Osteoblast (primary cell): ENCODE measurements at regions not wholly inside any gene's neighbourhood (a gene's known extent, or its start where the extent isn't known, plus 50 kb on each side); places are given as distances from the start of the nearest gene placed in this dataset.

Experiments
- DNase-seq: peaks from one replicate; pipeline ENCODE4 v3.0.0; 2011; ENCODE audit warnings: low spot score, mixed read lengths; ENCODE audit not compliant: insufficient read length; ENCODE audit errors: missing footprints
- H2AFZ ChIP-seq: 2 replicates; pipeline ENCODE4 v1.6.0; 2011; ENCODE audit warnings: mild to moderate bottlenecking, low read length
- H3K27ac ChIP-seq: 2 replicates; pipeline ENCODE4 v1.5.1; 2011; ENCODE audit warnings: mild to moderate bottlenecking, low read depth, low read length, moderate library complexity
- H3K27me3 ChIP-seq: 2 replicates; pipeline ENCODE4 v1.6.0; 2012; ENCODE audit warnings: mild to moderate bottlenecking, control low read depth, inconsistent platforms, low read length, moderate library complexity; ENCODE audit not compliant: insufficient read depth
- H3K36me3 ChIP-seq: 2 replicates; pipeline ENCODE4 v1.5.1; 2011; ENCODE audit warnings: mild to moderate bottlenecking, low read length, control low read depth, moderate library complexity; ENCODE audit not compliant: insufficient read depth
- H3K4me1 ChIP-seq: 2 replicates; pipeline ENCODE4 v1.5.1; 2011; ENCODE audit warnings: mild to moderate bottlenecking, low read length, control low read depth, moderate library complexity; ENCODE audit not compliant: insufficient read depth
- H3K4me2 ChIP-seq: 2 replicates; pipeline ENCODE4 v1.6.0; 2011; ENCODE audit warnings: mild to moderate bottlenecking, low read length; ENCODE audit not compliant: insufficient read depth
- H3K4me3 ChIP-seq: fragments of 200-600 bp; sonication (generic); 3 replicates; pipeline ENCODE4 v1.5.1; 2012; ENCODE audit warnings: mild to moderate bottlenecking, low read length, inconsistent platforms; ENCODE audit not compliant: insufficient read depth
- H3K79me2 ChIP-seq: 2 replicates; pipeline ENCODE4 v1.6.0; 2012; ENCODE audit warnings: mild to moderate bottlenecking, low read length, control low read depth, inconsistent platforms; ENCODE audit not compliant: insufficient read depth
- H3K9me3 ChIP-seq: 2 replicates; pipeline ENCODE4 v1.5.1; 2011; ENCODE audit warnings: low read depth, low read length, control low read depth
- H4K20me1 ChIP-seq: 2 replicates; pipeline ENCODE4 v1.6.0; 2012; ENCODE audit warnings: mild to moderate bottlenecking, low read length, control low read depth; ENCODE audit not compliant: insufficient read depth
- TF ChIP-seq, protein P1 (sequence below): IDR thresholded peaks from 2 replicates; pipeline ENCODE4 v1.5.1; 2011; ENCODE audit warnings: mild to moderate bottlenecking, low read depth, low read length, moderate library complexity; ENCODE audit errors: extremely low read depth

DNA sequence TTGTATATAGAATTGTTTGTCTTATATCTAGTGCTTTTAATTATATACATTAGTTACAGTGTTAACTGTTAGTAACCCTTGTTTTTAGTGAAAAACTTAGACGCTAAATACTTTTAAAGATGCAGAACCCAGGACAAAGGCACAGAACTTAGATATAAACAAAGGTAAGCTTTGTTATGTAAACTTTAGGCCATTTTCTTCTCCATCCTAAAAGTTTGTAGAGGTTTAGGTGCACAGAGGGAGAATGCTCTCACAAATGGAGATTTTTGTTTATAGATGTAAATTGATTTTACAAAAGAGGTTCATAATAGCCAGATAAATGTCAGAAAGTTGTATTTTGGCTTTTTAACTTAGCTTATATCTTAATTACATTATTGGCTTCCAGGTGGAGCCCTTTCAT, 490.5 kb upstream of the LRRC7 start:
- Histone ChIP-seq H2AFZ (no peak overlapping the region), H3K27me3 (no peaks in the 10 kb centered on the region), H3K79me2 (no peaks in the 10 kb centered on the region), H3K4me3 (no peak overlapping the region), H4K20me1 (no peaks in the 10 kb centered on the region), H3K4me2 (no peak overlapping the region), H3K9me3 (no peaks in the 10 kb centered on the region), H3K27ac (no peak overlapping the region), H3K4me1 (no peaks in the 10 kb centered on the region), H3K36me3 (no peaks in the 10 kb centered on the region)
- DNase-seq, result no peak
- TF ChIP-seq, protein P1, sequence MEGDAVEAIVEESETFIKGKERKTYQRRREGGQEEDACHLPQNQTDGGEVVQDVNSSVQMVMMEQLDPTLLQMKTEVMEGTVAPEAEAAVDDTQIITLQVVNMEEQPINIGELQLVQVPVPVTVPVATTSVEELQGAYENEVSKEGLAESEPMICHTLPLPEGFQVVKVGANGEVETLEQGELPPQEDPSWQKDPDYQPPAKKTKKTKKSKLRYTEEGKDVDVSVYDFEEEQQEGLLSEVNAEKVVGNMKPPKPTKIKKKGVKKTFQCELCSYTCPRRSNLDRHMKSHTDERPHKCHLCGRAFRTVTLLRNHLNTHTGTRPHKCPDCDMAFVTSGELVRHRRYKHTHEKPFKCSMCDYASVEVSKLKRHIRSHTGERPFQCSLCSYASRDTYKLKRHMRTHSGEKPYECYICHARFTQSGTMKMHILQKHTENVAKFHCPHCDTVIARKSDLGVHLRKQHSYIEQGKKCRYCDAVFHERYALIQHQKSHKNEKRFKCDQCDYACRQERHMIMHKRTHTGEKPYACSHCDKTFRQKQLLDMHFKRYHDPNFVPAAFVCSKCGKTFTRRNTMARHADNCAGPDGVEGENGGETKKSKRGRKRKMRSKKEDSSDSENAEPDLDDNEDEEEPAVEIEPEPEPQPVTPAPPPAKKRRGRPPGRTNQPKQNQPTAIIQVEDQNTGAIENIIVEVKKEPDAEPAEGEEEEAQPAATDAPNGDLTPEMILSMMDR, result no peak

DNA sequence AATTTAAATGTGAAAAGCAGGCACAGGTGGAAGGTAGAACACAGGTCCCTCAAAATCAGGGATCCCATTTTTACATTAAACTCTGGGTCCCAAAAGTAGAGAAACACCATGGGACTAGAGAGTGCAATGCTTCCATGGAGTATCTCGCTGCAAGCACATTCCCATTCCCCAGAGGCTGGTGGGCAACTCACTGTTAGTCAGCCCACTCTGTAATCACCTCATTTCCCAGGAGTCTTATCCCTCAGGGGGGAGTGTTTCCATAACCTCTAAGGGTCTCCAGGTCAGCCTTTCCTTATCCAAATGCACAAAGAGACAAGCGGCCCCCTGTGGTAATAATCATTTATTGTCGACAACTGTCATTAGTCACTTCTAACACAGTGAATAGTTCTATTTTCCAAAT, 490.1 kb upstream of the LRRC7 start:
- Histone ChIP-seq H3K4me2 (no peak overlapping the region), H3K36me3 (no peaks in the 10 kb centered on the region), H4K20me1 (no peaks in the 10 kb centered on the region), H3K4me1 (no peaks in the 10 kb centered on the region), H2AFZ (no peak overlapping the region), H3K27ac (no peak overlapping the region), H3K9me3 (no peaks in the 10 kb centered on the region), H3K27me3 (no peaks in the 10 kb centered on the region), H3K4me3 (no peak overlapping the region), H3K79me2 (no peaks in the 10 kb centered on the region)
- DNase-seq, result no peak
- TF ChIP-seq, protein P1, result no peak

DNA sequence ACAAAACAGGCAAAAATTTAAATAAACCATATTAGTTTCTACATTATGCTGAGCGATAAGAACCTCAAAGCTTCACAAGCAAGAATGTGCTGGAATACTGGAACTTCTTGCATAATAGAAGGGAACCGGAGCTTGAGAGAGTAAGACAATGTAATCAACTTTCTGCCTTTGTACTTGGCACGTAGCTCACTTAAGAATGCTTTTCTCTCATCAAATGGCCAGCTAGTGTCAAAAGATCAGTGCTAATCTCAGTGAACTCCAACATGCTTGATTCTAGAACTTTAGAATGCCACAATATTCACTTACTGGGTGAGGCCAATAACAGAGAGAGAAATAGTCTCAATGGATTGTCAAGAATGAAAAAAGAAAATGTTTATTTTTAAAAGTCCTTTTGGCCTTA, 486.1 kb upstream of the LRRC7 start:
- no peak overlapping the region for H2AFZ ChIP-seq
- H3K36me3 ChIP-seq, result no peaks in the 10 kb centered on the region
- H3K79me2 ChIP-seq, result no peaks in the 10 kb centered on the region
- H3K4me1 ChIP-seq, result no peaks in the 10 kb centered on the region
- DNase-seq, result no peak
- no peak overlapping the region for H3K27ac ChIP-seq
- TF ChIP-seq, protein P1, result no peak
- H3K4me3 ChIP-seq, result no peak overlapping the region
- H4K20me1 ChIP-seq, result no peaks in the 10 kb centered on the region
- no peaks in the 10 kb centered on the region for H3K9me3 ChIP-seq
- no peaks in the 10 kb centered on the region for H3K27me3 ChIP-seq
- no peak overlapping the region for H3K4me2 ChIP-seq

DNA sequence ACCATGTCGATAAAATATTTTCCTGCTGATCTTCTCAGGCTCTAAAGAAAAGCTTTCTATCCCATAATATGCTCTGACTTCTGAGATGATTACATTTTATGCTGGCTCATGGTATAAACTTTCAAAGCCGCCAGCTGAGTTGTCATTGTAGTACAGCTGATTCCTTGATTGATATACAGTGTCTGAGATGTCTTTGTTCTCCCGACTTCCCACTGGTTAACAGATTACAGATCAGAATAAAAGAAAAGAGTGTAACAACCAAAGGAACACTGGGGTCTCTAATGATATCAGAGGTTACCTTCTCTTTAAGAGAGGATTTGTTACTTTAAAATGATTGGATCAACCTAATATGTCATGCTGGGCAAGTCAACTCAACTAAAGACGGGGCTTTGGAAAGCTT, 485.4 kb upstream of the LRRC7 start:
- H3K4me2 ChIP-seq, result no peak overlapping the region
- TF ChIP-seq, protein P1, result no peak
- H3K79me2 ChIP-seq, result no peaks in the 10 kb centered on the region
- H3K4me1 ChIP-seq, result no peaks in the 10 kb centered on the region
- H3K4me3 ChIP-seq, result no peak overlapping the region
- H3K27ac ChIP-seq, result no peak overlapping the region
- no peaks in the 10 kb centered on the region for H3K36me3 ChIP-seq
- H3K27me3 ChIP-seq, result no peaks in the 10 kb centered on the region
- H4K20me1 ChIP-seq, result no peaks in the 10 kb centered on the region
- DNase-seq, result no peak
- H2AFZ ChIP-seq, result no peak overlapping the region
- H3K9me3 ChIP-seq, result no peaks in the 10 kb centered on the region
